HG02870 (cell line): ENCODE measurements at regions not wholly inside any gene's neighbourhood (a gene's known extent, or its start where the extent isn't known, plus 50 kb on each side); places are given as distances from the start of the nearest gene placed in this dataset.
"Not testable (repeated sequence)": the region's sequence is repeated elsewhere in the genome, so short reads cannot be mapped to it uniquely, and the experiment has no call there.

Source experiments
- ATAC-seq: cut with Tn5 transposase; IDR thresholded peaks from one replicate; pipeline ENCODE4 v1.9.1; 2021; ENCODE audit warnings: mild to moderate bottlenecking, moderate library complexity; ENCODE audit not compliant: unreplicated experiment

DNA sequence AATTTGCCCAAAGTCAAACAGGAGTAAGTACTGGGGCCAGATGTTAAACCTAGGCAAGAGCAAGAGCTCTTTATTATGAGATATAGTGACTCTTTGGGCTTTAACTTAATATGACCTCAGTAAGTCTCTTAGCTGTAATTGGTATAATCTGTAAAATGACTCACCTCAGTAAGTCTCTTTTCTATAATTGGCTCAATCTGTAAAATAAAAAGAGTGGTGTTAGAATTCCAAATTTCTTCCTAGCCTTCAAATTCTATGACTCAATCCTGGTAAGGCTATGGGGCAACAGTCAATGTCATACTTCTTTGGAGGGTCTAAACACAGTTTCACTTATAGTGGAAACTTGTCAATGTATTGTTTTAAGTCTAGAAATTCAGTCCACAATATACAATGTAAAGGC is 1608.9 kb upstream of the PIK3C3 start:
- no peak for ATAC-seq

DNA sequence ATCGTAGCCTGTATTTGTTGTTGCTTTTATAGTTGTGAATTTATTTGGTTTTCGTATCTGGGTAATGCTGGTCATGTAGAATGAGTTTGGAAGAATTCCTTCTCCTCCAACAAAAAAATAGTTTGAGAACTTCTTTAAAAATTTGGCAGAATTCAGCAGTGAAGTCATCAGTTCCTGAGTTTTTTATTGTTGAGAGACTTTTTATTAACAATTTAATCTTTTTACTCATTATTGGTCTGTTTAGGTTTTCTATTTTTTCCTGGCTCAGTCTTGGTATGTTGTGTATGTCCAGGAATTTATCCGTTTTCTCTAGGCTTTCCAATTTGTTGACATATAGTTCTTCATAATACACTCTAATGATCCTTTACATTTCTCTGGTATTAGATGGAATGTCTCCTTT is 1613.3 kb upstream of the PIK3C3 start:
- ATAC-seq: no peak

DNA sequence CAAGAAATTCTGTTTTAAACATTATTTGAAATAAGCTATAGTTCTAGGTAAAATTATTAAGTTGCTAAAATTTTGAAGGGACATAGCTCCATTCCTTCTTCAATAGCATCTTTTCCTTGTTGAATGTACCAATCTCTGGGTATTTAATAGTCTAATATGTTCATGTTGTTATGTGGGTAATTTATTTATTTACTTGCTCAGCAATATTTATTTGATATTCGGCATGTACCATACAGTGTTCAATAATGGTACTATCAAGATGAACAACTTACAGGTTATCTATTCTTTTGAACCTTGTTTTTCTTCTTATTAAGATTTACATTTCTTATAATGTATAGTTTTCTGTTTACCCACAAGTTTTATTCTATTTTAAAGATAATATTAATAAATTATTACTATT is 1616.8 kb upstream of the PIK3C3 start:
- no peak for ATAC-seq

DNA sequence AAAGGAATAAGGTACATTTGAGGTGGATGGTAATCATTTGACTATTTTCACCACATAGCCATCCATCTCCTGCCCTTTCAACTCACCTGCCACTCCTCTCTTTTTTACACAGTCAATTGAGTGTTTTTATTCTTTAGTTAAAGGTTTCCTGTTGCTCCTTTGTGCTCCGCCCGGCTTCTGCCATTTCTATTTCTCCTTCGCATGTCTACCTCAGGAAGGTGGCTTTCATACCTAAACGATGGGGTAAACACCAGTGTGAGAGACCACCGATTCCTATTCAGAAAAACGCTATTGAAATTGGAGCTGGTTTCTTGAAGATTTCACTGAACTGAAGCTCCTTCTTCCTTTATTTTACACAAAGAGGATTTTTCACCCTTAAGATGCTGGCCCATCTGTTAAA is 1628.0 kb upstream of the PIK3C3 start:
- ATAC-seq: no peak

DNA sequence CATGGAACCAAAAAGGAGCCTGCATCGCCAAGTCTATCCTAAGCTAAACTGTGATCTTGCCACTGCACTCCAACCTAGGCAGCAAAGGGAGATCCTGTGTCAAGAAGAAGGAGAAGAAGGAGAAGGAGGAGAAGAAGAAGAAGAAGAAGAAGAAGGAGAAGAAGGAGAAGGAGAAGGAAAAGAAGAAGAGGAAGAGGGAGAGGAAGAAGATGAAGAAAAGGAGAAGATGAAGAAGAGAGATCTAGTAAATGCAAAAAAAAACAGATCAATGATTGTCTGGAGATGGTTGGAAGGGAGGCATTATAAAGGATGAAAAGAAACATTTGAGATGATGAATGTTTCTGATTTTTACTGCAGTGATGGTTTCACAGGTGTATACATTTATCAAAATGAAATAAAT is 1629.0 kb upstream of the PIK3C3 start:
- no peak for ATAC-seq

DNA sequence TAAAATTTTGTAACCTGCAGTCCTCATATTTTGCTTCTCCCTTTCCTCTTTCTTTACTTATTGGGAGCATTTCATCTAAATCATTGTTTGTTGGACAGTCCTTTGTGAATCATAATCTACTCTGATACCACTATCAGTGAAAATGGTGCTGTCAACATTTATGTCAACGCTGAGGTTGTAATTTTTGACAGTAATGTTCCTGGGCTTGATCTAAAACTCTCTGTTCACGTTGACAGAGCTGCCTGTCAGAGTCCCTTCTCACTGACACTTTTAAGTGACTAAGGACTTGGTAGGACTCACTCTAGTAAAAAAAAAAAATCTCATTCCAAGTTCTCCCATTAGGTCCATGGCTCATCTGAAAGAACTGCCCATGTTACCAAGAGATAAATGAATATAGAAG is 1640.8 kb upstream of the PIK3C3 start:
- ATAC-seq: no peak

DNA sequence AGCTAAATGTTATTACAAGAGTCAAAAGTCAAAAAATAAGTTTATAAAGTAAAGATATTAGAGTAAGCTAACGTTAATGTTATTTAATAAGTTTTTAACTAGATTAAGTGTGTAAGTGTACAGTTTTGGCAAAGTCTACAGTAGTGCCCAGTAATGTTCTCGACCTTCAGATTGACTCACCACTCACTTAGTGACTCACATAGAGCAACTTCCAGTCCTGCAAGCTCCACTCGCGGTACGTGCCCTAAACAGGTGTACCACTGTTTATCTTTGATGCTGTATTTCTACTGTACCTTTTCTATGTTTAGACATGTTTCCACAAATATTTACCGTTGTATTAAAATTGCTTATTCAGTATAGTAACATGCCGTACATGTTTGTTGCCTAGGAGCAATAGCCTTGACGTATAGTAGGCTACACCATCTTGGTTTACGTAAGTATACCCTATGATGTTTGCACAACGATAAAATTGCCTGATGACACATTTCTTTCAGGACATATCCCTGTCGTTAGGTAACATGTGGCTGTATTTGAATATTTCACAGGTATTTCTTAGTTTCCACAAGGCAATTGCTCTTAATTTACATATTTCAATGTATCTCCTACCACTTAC is 1641.9 kb upstream of the PIK3C3 start:
- no peak for ATAC-seq

DNA sequence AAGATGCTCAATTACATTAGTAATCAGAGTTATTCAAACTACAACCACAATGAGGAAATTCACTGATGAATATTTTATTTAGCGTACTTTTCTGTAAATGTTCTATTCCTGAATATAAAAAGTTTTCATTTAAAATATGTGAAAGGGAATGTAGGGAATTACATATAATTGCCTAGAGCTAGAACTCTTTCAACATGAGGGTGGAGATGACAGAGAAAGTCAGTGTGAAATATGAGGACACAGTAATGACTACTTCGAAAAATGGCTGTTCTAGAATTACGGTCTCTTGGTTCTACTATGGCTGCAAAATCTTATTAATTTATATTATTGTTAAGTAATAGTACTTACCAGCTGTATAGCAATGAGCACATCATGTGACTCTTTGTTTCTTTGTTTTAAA is 1647.4 kb upstream of the PIK3C3 start:
- ATAC-seq: no peak

DNA sequence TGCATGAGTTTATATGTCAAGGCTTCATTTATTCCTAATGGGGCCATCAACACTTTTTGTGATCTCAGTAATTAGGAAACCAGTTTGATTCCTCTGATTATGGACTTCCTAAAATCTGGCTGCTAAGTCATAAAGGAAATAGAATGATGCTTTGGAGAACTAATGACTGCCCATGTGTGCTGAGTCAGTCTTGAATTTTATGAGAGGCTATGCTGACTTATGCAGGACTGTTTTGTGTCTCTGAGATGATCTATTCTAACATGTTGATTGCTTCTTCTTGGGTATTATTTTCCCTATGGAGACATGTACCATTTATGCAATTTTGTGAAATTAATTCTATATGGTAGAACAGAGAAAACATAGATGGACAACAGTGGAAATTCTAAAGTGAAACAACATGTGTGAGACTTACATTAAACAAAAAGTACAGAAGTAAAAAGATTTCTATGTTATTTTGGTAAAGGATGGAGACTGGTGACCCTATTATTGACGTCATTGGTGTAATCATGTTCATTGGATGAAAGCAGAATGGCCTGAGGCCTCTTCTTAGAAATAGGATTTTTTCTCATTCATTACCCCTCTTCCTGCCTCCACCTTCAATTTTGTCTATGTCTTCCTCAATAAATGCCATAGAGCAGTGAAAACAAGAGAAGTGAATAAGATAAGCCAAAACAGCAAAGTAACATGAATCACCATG is 1658.2 kb upstream of the PIK3C3 start:
- ATAC-seq: no peak

DNA sequence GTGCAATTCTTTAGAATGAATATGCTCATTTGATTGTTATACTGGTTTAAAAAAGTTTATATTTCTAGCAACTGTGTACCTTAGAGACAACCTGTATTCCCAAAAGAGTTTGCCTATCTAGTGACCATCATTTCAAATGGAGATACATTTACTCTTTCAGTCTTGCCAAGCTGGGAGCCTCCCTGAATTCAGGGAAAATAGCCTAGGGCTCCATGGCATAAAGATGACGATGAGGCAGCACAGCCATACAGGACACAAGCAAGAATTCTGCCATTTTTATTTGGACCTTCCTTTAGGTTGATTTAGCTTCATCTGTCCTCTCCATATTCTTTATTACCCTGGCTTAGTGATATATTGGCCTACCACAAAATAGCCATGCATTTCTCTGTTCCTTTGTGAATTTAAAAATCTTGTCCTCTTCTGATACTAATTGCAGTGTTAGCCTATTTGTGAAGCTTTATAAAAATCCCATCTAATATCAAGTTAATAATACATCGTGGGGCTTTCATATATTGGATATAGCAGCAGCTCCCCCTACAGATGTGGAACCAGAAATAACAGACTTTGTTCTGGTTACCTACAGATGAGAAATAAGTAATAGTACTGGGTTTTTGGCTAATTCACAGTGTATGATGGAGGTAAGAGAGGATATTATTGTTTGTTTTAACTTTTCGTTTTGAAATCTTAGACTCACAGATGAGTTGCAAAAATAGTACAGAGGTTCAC is 1661.9 kb upstream of the PIK3C3 start:
- ATAC-seq: no peak

DNA sequence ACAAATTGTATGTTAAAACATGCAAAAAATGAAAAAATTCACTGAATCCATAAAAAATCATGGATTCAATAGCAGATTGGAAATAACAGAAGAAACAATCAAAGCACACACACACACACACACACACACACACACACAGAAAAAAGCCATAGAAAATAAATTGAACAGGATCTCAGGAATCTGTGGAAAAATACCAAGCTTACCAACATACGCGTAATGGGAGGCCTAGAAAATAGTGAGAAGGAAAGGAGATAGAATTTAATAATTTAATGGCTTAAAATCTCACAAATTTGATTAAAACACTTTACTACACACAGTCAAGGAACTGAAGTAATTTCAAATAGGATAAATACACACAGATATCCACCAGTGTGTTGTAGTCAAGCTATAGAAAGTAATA is 1671.5 kb upstream of the PIK3C3 start:
- ATAC-seq: no peak

DNA sequence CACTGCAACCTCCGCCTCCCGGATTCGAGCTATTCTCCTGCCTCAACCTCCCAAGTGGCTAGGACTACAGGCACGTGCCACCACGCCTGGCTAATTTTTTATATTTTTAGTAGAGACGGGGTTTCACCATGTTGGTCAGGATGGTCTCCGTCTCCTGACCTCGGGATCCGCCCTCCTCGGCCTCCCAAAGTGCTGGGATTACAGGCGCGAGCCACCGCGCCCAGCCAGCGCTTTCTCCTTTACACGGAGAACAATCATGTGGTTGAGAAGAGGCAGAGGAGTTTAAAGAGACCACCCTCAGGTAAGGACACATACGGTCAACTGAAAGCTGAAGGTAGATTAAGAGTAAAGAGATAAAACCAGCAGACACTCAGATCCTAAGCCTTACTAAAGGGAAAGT is 1673.7 kb upstream of the PIK3C3 start:
- not testable (repeated sequence) for ATAC-seq

DNA sequence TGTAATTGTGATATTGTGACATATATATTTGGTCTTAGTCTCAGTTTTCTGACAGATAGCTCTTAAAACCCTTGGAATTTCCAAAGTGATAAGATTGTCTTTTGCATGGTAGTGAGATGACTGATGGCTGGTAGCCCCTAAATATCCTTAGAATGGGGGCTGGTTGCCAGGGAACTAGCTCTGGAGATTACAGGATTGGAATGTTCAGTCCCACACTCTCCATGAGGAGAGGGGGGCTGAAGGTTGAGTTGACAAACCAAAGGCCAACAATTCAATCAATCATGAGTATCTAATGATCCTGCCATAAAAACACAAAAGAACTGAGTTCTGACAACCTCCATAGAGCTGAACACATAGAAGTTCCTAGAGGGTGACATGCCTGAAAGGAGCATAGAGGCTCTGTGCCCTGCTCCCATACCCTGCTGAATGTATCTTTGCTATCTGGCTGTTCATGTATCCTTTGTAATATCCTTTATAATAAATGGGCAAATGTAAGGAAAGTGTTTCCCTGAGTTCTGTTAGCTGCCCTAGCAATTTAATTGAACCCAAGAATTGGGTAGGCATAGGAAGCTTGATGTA is 1680.3 kb upstream of the PIK3C3 start:
- ATAC-seq: no peak

DNA sequence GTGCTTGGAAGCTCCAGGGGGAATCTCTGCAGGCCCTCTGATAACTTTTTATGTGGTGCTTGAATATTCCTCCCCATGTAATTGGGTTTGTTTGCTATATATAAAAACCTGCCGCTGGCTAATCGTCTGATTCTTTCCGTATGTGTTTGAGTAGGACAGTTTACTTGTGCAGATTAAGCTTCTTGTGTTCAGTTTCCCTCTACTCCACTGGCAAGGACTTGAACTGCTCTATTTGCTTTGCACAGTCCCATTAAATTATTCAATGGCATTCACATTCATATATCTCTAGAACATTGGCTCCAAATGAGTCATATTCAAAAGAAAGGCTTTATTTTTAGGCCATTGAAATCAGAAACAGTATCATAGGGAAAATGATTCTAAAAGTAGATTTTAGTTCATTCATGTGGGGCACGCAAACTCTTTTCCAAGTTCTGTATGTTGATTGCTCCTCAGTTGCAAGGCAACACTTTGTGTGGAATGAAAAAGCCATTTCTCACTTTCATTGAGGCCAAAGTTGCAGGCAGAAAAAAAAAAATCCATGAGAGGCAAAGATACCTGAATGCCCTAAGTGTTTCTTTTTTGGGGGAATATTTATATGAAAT is 1682.3 kb upstream of the PIK3C3 start:
- ATAC-seq: no peak

DNA sequence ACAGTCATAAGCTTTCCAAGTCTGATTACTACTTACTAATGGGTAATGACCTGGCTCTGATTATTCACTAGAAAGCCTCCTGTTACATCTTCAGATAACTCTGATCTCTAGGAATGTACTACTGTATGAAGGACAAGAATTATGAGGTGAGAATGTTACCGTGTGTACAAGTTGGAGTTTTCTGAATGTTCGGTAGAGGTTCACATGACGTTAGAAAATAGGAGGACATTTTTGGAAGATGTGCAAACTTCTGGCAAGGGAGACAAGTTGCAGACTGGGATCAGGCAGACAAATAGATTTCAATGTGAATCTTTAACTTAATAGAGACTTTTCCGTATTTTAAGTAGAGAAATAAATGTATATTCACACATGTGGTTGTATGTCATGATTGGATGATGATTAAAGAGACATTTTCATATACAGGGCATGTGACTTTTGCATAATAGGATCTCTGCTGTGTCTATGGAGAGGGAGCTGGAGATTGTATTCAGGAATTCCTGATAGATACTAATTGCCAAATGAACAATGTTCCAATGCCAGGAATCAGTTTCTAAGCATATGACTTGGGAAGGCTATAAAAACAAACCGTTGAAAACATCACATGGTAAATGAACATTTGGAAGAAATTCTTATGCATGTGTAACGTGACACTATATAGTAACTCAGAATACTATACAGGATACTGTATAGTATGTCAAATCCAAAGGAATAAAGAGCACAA is 1695.8 kb upstream of the PIK3C3 start:
- no peak for ATAC-seq

DNA sequence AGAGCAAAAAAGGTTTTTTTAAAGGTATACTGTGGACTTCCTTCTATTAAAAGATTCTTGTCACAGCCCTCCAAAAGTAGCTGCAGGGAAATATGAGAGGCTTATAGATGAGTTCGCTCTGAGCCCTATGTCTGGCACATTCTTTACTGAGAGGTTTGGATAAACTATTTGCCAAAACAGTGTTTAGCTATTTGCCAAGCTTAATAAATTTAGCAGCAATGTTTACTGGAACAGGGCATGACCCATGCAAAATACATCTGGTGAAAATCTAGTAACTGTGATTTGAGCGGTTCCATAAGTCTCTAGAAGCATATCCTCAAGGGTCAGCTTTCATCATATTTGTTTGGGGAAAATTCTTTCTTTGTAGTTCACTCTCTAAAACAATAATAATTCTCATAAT is 1696.7 kb upstream of the PIK3C3 start:
- ATAC-seq: no peak

DNA sequence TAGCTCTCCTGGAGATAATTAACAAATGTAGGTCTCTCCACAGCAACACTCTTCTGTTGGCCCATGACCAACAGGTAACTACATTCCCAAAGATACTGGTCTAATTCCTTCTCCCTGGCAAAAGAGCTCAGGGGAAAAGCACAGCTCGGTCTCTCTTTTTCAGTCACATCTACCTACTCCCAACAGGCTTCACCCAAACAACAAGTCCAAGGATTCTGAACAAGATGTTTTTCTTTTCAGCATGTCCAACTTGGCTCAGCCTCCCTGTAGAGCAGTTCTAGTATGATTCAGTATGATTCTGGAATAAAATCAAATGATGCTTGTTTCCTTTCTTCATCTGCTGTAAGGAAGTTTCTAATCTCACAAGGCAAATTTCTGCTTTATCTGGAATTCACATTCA is 1704.8 kb upstream of the PIK3C3 start:
- no peak for ATAC-seq

DNA sequence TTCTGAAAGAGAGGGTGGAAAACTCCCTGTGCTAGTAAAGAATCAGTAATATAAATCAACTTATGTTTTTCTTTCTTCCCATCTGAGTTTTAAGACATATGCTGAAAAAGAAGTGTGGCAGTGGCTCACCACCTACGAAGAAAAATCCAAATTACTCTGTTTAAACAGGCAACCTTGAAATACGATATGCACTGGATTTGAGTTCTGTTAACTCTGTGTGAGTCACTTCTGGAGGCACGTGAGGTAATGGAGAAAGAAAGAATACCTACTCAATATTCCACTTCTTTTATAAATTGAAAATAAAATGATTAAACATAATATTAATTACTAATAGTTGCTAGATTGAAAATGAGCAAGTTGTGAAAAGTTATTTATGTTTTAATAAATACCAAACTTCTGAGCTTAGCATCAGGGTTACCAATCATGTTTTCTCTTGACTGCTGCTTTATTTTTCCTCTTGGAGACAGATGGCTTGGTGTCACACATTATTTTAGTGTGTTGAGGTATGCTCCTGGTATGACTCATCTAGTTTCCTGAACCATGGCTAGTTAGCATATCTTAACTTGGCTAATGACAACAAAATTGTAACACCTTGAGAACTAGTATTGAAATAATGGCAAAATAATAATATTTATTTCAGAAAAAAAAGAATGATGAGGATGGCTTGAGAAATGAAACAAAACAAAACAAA is 1705.5 kb upstream of the PIK3C3 start:
- no peak for ATAC-seq

DNA sequence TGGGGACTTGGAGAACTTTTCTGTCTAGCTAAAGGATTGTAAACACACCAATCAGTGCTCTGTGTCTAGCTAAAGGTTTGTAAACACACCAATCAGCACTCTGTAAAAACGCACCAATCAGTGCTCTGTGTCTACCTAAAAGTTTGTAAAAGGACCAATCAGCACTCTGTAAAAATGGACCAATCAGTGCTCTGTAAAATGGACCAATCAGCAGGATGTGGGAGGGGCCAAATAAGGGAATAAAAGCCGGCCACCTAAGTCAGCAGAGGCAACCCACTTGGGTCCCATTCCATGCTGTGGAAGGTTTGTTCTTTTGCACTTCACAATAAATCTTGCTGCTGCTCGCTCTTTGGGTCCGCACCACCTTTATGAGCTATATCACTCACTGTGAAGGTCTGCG is 1709.4 kb upstream of the PIK3C3 start:
- ATAC-seq: not testable (repeated sequence)

DNA sequence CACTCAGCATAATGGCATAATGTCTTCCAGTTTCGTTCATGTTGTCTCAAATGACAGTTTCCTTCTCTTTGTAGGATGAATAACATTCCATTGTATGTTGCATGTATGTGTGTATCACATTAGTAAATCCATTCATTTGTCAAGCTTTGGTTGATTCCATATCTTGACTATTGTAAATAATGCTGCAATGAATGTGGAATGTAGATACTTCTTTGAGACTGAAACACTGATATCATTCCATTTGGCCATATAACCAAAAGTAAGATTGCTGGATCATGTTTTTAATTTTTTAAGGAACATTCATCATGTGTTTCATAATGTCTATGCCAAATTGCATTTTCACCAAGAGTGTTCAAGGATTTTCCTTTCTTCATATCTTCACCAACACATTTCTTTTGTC is 1711.4 kb upstream of the PIK3C3 start:
- no peak for ATAC-seq
